LHCN-M2 (cell line): ENCODE measurements at regions not wholly inside any gene's neighbourhood (a gene's known extent, or its start where the extent isn't known, plus 50 kb on each side); places are given as distances from the start of the nearest gene placed in this dataset.
A peak's percentile ranks its signal among the peaks of the same experiment; 100 is the strongest.

Experiments used
- DNase-seq: peaks from one replicate; pipeline ENCODE4 v3.0.0-alpha.2; 2012; ENCODE audit warnings: low read depth

DNA sequence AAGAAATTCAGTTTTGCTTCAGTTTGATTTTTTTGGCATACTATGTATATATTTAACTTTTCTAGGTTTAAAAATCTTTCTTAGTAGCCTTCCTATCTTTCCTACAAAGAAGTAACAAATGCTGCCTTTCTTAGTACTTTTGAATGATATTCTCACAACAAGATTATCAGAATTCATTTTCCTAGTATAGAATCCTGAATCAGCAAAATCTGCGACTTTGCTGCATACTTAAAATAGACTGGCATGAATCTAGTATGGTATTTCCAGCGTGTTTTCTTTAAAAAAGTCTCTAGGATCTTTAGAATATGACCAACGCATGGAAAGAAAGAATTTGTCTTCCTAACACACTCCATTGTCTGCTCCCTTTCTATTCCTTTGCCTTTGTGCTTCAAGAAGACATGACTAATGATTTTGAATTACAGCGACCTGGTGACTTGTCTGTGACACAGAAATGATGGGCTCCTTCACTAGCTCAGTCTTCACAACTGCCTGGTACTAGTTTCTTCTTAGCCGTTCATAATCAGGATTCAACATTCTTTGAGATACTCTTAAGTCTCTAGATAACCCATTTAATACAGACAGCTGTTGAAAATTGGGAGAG lies 349.8 kb downstream of the PPARGC1A start:
- DNase-seq, result no peak

GRCh38 chr4:23533859-23534258 lies 356.0 kb downstream of the PPARGC1A start:
- no peak for DNase-seq

- DNase-seq, result no peak
These were observed 373.1 kb downstream of the PPARGC1A start for GRCh38 chr4:23516716-23517115.

DNA sequence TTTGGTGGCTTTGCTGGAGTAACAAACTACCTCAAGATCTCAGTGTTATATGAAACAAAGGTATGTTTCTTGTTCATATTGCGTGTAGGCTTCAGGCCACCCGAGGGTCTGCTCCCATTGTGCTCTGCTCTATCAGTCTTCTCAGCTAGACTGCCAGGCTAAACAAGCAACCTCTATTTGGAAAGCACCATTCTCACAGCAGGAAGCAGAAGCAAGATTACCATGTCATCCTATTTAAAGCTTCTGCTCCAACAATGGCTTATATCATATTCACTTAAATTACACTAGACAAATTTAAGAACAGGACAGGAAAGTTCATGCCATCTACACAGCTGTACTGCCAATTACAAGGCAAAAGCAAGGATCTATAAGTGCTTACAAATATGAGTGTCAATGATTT lies 385.8 kb downstream of the PPARGC1A start:
- no peak for DNase-seq

GRCh38 chr4:23500894-23501449 lies 388.9 kb downstream of the PPARGC1A start:
- DNase-seq, result no peak

DNA sequence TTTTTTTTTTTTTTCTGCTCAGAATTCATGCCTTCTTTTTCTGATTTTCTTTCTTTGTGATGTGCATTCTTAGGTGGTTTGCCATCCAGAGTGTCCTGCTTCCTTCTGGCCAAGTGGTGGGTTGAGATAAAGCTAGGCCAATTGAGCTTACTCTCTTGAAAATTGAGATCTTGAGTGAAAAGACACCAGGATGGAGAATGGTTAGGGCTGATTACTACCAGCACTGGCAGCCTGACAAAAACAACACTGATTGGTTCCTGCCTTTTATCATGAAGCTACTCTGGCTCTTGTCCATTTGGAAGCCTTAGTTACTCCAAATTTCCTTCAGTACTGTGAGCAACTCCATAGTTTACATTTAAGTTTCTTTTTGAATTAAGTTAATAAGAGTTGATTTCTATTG lies 404.0 kb downstream of the PPARGC1A start:
- peak; percentile 1 for DNase-seq

GRCh38 chr4:23484689-23485088 lies 405.2 kb downstream of the PPARGC1A start:
- DNase-seq, result no peak

GRCh38 chr4:23483320-23483960 lies 406.4 kb downstream of the PPARGC1A start:
- DNase-seq, result no peak

DNA sequence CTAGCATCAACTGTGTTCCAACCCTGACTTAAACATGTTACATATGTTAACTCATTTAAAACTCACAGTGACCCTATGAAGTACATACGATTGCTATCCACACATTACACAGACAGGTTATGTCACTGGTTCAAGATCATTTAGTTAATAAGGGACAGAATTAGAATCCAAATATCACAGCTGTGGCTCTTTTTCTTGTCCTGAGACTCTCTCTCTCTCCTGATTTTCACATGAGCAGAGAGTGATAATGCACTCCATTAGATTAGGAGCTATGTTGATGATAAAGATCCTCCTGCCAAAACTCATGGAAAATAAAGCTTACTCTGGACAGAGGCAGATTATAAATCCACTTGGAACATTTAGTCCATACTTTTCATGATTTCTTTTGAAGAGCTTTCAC lies 408.3 kb downstream of the PPARGC1A start:
- no peak for DNase-seq

GRCh38 chr4:23477905-23478304 lies 411.9 kb downstream of the PPARGC1A start:
- DNase-seq, result no peak

DNA sequence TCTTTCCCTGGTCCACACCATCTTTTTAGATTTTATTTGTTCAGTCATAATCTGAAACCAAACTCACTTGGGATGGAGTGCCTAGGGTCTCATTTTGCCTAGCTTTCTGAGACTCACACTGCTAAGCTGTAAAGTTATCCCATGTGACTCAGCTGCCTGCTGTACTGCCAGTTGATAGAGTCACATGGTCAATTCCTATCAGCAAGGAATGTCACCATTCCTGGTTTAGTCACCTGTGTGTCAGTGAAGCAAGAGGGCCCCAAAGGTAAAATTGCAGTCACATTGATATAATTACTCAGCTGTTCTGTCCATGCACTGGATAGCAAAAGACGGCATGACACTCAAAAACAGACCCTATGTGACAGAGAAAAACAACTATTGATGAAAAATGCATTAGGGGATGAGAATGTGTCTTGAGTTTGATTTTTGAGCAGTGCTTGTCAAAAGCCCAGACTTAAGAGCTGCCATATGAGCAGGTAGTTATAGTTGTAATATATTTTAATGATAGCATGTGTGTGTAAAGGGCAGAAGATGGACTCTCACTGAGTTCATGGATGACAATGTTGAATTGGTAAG lies 413.2 kb downstream of the PPARGC1A start:
- DNase-seq, result no peak

GRCh38 chr4:23463071-23463470 lies 426.8 kb downstream of the PPARGC1A start:
- no peak for DNase-seq

DNA sequence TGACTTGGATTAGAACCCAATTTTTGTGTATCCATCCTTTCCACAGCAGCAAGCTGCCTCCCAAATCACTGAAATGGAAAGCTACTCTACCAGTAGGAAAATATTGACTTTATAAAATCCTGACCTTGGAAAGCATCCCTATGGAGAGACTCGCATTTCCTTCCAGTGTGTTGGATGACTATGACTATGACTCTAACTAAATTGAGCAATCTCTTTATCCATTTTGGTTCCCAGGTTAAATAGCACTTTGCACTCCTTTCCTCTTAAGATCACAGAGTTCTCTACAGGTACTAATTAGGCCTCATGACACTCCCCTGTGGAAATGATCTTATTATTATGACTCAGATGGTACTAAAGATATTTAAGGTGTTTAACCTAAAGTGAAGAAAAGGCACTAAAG lies 431.8 kb downstream of the PPARGC1A start:
- DNase-seq, result no peak

GRCh38 chr4:23456864-23457263 lies 433.0 kb downstream of the PPARGC1A start:
- DNase-seq, result no peak

DNA sequence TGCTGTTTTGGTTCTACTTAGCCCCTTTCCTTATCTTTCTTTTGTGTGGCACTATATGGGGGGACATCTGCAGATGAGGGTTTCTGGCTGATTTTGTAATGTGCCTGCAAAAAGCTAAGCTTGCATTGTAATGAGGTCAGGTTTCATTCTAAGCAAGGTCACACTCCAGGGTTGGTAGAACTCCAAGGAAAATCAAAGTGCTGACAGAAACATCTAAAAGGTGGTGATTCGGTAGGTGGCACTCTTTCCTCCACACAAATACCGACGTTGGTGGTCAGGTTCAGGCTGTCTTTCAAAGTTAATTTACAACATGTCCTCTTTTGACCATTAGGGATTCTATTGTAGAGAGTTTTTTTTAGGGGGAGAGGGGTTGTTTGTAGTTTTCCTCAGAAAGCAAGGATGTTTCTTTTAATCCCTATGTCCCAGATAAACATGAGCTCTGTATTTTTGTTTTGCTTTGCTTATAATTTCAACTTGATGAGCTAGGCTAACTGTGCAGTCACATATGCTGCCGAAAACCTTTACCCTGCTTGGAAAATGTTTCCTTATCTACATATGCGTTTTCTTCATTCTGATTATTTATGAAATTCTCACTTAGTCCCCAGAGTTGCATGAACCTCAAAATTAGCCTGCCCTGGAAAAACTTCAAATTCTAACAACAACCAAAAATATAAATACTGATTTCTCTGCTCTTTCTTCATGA lies 434.2 kb downstream of the PPARGC1A start:
- no peak for DNase-seq

DNA sequence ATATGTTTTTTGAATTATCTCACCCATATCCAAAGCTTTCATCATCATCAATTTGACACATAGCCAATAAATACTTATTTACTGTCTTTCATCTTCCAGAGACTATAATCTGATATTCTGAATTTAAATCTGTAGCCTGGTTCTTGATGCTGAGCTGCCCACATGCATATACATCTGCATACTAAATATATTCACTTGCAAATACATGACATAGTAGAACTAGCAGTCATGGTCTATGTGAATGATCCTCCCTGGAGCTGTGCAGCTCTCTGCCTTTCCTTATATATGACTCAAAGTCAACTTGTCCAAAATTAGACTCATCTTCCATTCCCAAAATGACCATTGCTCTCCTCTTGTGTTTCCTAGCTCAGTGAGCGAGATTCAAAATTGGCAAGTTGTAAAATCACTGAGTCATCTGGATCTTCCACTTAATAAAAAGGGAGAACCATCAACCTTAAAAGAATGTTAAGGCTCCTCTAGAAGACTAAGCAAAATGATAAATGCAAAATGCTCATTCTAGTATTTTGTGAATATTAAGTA lies 448.2 kb downstream of the PPARGC1A start:
- DNase-seq, result no peak

- no peak for DNase-seq
These were observed 451.1 kb downstream of the PPARGC1A start for GRCh38 chr4:23438764-23439163.

DNA sequence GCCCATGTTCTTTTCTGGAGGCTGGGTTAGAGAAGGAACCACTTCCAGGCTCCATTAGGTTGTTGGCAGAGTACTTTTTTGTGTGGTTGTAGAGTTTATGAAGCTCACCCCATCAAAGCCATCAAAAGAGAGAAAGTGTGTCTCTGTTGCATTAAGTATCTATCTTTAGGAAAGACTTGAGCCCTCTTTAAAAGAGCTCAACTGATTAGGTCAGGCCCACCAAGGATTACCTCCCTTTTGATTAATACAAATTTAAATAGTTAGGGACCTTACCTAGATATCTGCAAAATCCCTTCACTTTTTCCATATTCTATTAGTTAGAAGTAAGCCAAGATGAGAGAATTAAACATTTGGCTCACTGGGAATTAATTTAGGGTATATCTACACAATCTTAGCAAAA lies 460.4 kb downstream of the PPARGC1A start:
- no peak for DNase-seq

DNA sequence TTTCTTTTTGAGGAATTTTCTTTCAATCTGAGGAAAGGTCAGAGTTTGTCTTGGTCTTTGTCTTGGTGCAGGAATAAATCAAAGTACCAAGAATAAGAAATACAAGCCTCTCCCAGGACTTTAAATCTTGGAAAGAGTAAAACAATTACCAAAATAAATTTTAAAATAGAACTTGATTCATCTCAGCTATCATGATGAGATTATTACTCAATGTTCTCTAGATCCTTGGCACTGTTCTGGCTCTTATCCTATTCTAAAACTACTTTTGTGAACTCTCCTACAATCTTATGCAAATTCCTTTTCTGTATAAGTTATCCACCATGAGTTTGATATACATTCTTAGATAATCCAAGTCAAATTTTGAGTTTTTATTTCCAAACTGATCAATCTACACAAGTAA lies 464.3 kb downstream of the PPARGC1A start:
- DNase-seq, result no peak

- no peak for DNase-seq
These were observed 466.3 kb downstream of the PPARGC1A start for GRCh38 chr4:23423540-23423939.

GRCh38 chr4:23422878-23423277 lies 467.0 kb downstream of the PPARGC1A start:
- DNase-seq, result no peak

DNA sequence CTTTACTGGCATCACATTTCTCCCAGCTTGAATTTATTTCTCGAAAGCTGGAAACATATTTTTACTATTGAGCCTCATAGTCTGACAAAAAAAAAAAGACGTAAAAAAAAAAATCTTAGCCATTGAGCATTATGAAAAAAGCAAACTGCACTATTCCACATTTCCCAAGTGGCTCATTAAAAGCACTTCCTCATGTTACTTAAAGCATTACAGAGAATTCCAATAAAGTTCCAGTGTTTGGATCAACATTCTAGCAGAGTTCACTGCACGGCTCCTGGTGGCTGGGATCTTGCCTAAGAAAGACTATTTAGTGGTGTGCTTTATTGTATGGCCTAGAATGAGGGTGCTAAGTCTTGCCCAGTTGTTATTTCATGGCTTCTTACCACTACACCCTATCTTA lies 476.2 kb downstream of the PPARGC1A start:
- DNase-seq, result peak; percentile 29
